ENCODE measurements at regions not wholly inside any gene's neighbourhood (a gene's known extent, or its start where the extent isn't known, plus 50 kb on each side); places are given as distances from the start of the nearest gene placed in this dataset.

DNA sequence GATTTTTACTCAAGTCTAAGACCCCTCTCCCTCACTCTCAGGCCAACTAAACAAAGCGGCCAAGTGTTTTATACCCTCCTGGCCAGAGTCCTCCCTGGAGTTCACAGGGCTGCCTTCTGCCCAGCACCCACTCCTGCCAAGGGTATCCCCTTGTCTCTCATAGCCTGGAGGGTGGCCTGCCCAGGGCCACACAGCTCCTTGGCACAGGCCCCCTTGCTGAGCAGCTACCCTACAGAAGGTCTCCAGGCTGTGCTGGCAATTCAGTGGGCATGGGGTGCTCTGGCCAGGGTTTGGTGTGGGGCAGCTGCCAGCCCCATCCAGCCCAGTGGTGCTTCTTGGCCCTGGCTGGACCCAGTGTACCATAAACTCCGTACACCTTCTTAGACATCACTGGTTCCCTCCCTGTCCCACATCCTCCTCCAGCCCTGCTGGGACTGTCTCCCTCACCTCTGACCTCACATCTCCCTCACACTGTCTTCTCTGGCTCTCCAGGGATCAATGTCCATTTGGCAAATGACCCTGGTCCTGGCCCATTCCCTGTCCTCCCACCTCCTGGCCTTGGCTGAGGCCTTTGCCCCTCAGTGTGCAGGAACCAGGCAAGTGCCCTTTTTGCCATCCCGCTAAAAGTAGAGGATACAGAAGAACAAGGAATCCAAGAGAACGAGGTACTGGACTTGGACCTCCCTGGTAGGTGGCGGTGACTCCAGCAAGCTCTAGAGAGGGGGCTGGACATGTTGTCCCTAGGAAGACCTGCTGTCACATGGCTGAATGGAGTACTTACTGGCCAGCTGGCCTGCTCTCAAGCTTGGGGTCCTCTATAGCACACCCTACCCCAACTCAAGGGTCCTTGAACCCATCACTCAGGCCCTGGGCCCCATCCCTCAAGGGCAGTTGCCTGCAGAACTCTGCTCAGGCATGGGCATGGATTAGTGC lies 50.0 kb upstream of the TRPM1 start:
- DNase-seq (ENCODE audit: low spot score), result no peak

DNA sequence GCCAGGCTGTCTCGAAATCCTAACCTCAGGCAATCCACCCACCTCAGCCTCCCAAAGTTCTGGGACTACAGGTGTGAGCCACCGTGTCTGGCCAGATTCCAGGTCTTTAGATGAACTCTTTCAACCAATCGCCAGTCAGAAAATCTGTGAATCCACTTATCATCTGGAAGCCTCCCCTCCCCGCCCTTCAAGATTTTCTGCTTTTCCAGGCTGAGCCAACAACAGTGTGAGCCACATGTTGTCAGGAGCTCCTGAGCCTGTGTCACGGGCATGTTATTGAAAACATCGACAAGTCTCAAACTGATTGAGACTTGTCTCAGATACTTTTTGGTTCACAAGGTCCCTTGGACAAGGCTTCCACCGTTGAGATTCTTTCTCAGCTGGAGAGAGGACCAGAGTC lies 52.0 kb upstream of the TRPM1 start:
- DNase-seq (ENCODE audit: low spot score), result no peak

DNA sequence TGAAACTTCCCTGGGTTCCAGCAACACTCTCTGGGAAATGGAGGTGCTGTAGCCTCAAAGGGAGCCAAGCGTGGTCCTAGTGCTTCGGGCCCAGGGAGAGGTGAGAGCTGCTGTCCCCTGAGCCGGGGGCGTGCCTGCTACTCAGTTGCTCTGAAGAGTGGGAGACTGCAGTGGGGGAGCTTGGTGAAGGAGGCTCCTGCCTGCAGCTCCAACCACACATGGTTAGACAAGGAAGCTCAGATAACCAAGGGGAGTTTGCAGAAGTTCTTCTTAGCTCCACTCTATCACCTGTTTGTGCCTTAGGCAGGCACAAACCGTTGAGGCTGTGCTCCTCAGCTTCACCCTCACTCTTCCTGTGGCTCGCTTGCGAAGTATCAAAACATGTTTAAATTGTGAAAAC lies 53.6 kb upstream of the TRPM1 start:
- no peak for DNase-seq (ENCODE audit: low spot score)

DNA sequence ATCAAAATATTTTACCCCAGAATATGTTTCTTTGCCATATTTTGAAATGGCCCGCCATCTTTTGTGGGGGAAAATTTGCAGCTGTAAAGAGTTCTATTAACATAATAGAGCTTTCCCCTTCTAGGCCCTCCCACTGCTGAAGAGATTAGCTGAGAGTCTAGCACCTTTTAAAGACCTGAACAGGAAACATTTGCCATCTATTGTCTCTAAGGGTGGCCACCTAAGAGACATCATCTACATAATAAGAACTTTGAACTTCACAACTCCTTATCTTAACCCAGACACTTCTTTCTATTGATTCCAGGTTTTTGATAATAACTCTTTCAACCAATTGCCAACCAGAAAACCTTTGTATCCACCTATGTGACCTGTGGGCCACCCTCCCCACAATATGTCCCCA lies 54.7 kb upstream of the TRPM1 start:
- no peak for DNase-seq (ENCODE audit: low spot score)

DNA sequence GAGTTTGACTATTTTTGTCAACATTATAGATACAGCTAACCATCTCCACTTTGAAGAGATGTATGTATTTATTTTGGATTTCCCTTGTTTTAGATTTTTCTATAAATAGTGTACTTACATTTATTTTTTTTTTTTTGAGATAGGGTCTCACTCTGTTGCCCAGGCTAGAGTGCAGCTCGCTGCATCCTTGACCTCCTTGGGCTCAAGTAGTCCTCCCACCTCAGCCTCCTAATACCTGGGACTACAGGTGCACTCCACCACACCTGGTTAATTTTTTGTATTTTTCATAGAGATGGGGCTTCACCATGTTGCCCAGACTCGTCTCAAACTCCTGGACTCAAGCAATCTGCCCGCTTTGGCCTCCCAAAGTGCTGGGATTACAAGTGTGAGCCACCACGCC lies 55.3 kb upstream of the TRPM1 start:
- no peak for DNase-seq (ENCODE audit: low spot score)

DNA sequence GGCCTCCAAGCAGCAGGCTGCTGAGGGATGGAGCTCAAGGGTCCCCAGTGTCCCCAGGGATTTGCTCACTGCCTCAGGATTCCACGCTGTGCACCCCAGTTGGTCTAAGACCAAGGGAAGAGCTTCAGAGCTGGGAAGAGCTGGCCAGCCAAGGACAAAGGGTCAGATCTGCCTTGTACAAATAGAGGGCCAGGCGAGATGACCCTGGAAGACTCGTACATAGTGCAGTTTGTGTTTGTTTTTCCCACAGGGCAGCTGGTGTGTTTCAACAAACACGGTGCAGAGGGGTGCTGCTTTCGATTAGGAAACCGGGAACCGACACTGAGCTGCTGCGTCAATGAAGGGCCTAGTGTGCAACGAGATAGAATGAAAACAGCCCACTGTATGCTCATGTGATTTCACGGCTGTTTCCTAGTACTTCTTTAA lies 56.1 kb upstream of the TRPM1 start:
- no peak for DNase-seq (ENCODE audit: low spot score)

DNA sequence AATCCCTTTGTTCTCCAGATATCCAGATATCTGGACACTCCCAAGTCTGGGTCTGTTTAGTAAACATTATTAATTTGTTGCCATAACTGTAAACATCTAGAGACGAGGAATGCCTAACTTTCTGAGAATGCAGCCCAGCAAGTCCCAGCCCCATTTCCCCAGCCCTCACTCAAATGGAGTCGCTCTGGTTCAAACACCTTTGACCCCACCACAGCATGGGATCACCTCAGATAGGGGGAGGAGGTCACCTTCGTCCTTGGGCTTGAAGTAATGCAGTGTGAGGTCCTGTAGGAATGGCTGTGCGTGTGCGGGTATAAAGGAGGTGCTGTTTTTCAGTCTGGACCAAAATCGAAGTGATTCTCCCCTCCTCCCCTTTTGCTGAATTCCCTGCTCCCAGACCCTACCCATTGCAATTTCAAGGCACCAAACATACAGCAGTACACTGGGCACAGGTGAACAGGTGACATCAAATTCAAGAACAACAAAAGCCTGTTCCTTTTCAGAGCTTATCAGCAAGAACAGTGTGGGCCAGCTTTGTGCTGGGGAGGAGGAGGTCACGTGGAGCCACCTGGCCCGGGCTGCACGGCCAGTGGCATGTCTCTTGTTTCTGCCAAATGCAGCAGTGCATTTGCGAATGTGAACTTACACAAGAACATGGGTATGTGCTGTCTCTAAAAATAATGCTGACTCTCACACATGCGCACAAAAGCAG lies 57.5 kb upstream of the TRPM1 start:
- no peak for DNase-seq (ENCODE audit: low spot score)

DNA sequence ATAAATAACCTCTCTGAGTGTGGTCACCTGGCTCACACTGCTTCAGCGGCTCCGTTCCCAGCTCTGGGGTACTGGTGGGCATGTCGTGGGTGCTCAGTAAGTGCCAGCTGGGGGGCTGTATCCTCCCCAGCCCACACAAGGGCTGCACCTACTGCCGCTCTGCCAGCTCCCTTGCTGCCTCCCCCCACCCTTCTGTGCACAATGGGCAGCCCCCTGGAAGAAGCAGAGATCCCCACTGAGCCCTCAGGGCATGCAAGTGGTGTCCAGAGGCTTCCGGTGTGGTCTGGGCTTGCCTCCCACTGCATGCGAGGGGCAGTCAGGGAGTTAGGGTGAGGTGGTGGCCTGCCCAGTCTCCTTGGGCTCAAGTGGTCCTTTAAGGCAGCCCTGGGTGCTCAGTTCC lies 58.3 kb upstream of the TRPM1 start:
- DNase-seq (ENCODE audit: low spot score), result no peak

DNA sequence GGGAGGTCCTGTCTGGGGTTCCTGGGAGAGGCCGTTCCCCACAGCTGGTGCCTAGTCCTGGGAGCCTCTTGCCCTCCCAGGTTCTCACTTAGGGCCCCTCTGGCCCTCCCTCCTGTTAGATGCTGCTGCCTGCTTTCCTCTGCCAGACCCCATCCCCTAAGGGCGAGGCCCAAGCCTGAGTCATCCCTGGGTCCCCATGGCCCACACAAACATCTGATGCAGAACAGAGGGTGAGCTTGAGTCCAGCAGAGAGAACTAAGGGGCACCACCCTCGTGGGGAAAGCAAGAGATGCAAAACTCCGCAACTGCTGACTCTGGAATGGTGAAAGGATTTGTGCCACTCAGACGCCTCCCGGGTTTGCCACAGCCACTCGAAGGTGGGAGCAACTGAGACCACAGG lies 58.8 kb upstream of the TRPM1 start:
- DNase-seq (ENCODE audit: low spot score), result no peak

DNA sequence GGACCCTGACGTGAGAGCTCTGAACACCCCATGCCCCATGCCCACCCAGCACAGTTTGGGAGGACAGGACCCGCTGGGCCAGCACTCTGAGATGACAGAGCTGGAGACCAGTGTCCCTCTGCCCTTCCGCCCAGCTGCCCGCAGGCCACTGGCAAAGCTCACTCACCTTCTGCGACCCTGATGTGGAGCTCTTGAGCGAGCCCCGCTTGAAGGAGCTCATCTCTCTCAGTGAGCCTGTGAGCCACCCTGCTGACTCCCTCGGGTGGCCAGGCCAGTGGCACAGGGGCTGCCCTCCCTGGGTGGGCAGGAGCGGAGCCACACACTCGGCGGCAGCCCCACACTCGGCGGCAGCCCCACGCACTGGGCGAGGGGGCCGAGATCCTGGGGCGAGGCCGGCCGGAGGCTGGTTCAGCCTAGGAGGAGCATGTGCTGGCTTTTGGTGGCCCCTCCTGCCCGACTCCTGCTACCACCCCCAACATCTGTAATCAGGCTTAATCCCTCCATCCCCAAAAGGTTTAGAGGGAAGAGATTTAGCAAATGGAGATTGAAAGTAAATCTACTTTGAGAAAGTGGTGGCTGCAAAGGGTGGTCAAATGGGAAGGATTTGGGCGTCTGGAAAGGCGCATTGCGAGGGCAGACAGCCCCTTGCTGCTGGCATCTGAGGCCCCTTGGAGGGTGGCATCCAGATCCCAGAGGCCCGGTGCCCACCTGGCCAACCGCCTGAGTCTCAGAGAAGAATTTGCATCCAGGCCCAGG lies 59.4 kb upstream of the TRPM1 start:
- DNase-seq (ENCODE audit: low spot score), result no peak

DNA sequence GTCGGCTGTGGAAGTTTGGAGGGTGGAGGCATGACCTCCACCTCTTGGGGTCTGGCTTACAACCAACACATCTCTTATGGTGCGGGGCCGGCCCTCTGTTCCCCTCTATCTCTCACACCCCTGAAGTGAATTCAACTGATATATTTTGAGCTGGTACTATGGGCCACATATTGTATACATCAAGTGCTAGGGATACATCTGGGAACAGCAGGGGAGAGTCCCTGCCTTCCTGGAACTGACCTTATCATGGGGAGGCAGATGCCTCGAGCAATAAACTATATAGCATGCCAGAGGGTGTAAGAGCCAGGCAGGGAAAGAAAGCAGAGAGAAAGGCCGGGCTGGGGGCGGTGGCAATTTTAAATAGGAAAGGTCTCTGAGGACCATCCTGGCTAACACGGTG lies 60.4 kb upstream of the TRPM1 start:
- DNase-seq (ENCODE audit: low spot score), result no peak

DNA sequence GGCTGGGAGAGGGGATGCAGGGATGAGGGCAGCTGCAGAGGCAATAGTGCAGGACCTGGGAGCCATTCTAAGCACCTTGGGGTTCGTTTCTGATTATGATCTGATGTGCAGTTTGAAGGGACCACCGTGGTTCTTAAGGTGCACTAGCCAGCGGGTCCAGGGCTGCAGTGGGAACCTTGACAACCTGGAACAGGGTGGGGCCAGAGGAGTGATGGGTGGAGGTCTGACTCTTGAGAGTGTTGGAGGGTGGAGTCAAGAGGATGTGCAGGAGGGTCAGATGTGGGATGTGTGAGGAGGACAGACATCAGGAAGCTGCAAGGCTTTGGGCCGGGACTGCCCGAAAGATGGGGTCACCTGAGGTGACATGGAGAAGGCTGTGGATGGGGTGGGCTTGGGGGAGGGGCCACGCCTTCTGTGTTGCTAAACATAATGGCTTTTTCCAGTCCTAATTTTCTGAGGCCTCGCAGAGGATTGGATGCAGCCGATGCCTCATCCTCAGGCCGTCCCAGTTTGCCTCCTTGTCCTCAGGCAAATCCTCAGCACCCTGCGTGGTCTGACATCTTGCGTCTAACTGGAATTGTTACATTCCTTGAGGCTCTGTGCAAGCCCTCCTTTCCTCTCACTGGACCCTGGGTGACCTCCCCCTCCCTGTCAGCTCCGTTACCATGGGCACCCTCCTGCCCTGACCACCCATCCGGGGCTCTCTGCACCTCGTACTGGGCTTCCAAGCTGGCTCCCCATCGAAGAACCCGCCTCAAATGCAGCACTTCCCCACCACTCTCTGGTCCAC lies 61.4 kb upstream of the TRPM1 start:
- DNase-seq (ENCODE audit: low spot score), result no peak

DNA sequence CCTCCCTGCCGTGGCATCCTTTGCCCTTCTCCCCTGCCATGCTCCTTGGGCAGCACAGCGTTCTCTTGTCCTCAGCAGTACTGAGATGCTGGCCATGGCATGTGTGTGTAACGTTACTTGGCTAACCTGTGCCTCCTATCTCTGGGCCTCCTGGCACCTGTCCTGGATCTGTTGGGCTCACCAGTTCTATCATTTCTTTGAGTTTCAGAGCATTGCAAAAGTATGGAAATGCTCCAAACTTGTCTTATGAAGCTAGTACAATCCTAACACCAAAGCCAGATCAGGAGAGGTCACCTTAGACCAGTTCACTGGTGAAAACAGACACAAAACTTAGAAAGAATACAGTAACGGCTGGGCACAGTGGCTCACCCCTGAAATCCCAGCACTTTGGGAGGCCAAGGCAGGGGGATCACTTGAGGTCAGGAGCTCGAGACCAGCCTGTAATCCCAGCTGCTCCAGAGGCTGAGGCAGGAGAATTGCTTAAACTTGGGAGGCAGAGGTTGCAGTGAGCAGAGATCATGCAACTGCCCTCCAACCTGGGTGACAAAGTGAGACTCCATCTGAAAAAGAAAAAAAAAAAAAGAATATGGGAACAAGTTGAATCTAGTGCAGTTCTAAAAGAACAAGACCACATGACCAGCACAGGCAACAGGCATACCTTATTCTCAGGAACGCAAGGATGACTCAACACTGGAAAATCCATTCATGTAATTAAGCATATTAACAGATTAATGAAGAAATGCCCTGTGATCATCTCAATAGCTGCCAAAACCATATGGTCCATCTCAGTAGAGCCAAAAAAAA lies 62.4 kb upstream of the TRPM1 start:
- no peak for DNase-seq (ENCODE audit: low spot score)

DNA sequence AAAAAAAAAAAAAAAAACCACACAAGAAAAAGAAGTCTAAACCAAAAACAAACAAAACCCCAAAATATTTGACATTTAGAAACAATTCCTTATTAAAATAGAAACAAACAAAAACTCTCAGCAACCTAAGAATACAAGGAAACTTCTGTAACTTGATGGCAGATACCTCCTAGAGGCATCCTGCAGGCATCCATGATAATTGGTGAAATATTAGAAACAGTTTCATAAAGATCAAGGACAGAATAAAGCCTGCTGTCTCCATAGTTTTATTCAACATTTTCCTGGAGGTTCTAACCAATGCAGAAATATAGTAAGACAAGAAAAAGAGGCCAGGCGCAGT lies 63.0 kb upstream of the TRPM1 start:
- DNase-seq (ENCODE audit: low spot score), result no peak

DNA sequence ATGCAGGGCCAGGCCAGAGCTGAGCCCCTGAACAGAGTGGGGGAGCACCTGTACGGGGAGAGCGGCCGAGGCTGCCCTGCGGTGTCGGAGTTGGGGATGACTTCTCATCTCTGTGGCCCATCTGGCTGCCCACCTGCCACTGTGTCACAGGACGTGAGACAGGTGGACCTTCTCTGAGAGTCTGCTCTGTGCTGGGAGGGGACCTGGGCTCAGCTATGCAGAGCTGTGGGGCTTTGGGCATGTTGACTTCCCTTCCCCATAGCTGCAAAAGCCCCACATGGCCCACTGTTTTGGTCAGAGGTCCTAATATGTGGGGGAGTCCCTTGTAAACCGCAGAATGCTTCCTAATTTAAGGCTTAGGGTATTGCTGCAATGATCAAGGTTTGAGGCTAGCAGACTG lies 68.0 kb upstream of the TRPM1 start:
- DNase-seq (ENCODE audit: low spot score), result no peak

DNA sequence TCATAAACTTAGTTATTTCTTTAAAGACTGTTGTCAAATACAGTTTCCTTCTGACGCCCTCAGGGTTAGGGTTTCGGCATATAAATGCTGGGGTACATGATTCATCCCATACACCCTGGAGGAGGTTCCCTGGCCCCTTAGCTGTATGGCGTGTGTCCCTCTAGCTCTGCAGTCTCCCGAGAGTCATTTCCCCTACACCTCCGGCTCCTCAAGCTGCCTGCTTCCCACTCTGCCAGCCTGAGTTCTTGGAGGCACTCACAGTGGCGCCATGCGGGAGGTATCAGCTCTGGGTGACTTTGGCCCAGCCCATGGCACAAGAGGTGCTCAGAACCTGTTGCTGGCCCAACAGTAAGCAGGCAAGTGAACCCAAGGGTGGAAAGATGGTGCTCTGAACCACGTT lies 70.2 kb upstream of the TRPM1 start:
- no peak for DNase-seq (ENCODE audit: low spot score)

DNA sequence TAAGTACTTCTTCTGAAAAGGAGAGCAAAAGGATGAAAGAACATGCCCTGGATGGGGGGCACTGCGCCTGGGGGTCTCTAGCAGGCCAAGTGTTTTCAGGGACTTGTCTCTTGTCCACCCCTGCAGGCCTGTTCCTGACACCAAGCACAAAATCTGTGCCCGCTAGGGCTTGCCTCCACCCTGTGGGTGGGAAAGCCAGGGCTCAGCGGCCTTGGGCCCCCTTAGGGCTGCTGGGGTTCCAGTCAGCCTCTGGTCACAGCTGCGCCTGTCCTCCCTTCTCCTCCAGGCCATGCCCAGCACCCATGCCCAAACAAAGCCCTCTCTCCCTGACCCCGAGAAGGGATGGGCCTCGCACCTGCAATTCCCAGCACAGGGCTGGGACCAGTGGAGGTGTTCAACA lies 71.1 kb upstream of the TRPM1 start:
- no peak for DNase-seq (ENCODE audit: low spot score)

DNA sequence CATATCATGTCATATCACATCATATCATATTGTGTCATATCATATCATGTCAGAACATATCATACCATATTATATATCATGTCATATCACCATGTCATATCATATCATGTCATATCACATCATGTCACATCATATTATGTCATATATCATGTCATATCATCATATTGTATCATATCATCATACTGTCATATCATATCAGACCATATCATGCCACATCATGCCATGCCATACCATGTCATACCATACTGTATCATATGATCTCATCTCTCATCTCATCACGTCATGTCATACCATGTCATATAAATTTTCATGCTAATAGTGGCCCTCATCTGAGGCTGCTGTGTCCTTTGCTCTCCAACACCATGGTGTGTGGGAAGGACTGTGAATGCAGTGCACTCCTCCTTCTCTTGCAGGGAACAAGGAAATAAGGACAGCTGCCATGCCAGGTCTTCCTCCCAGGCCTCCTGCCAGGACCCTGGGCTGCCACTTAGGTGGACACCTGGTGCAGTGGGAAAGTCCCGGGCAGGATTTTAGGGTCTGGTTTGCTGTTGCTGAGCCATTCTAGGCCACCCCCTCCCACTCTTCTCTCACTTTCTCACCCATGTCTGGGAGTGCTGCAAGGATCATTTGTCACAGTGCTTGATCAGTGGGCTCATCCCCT lies 72.4 kb upstream of the TRPM1 start:
- no peak for DNase-seq (ENCODE audit: low spot score)

DNA sequence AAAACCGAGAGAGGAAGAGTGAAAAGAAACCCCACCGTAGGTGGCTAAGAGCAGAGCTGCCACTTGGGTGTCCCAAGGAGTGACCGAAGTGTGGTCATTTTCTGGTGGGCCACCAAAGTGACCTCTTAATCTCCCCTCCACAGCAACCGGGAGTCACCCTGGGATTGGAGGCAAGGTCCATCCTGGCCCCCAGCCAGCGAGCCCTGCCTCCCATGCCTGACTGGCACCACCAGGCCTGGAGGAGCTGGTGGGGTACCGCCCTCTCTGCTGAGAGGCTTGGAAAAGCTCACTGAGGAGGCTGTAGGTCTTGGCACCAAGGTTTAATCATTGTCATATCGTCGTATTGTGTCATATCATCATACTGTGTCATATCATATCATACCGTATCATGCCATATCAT lies 74.0 kb upstream of the TRPM1 start:
- DNase-seq (ENCODE audit: low spot score), result no peak

DNA sequence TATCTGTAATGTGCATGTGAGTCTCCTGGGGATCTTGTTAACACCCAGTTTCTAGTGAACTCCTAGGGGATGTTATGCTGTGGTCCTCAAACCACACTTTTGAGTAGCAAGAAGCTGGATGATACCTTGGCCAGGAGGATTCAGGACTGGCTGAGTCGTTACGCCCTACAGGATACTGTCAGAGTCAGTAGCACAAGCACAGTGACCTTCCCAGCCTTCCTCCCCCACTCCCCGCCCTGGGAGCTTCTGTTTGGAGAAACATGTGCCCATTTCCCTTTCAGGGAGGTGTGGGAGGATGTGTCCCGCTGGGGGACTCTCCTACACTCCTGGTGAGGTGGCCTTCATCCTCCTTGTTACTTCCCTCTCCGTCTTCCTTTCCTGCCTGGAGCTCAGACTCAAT lies 76.4 kb upstream of the TRPM1 start:
- DNase-seq (ENCODE audit: low spot score), result no peak
